Vagina (tissue), 2 donors: ENCODE measurements at regions not wholly inside any gene's neighbourhood (a gene's known extent, or its start where the extent isn't known, plus 50 kb on each side); places are given as distances from the start of the nearest gene placed in this dataset.

Source experiments
- POLR2A ChIP-seq, 2 donors: fragments of 450-650 bp; IDR thresholded peaks; one replicate each; pipeline ENCODE4 v1.6.1; 2017; ENCODE audit warnings: antibody characterized with exemption in 2 of 2, mild to moderate bottlenecking in 2 of 2, moderate library complexity in 2 of 2
- POLR2AphosphoS5 ChIP-seq, 2 donors: sonication (generic); formaldehyde crosslinking; IDR thresholded peaks; one replicate each; pipeline ENCODE4 v1.9.0; 2017; ENCODE audit warnings: antibody characterized with exemption in 2 of 2, mild to moderate bottlenecking in 2 of 2, low read depth in 1 of 2; ENCODE audit not compliant: insufficient read depth in 1 of 2
- TF ChIP-seq, protein P1 (sequence below), 3 experiments: fragments of 450-650 bp in 2 of 3; fragments of 200-600 bp in 1 of 3; sonication (generic) in 1 of 3; IDR thresholded peaks; one replicate each; pipeline ENCODE4 v1.5.1; 2017 to 2019; ENCODE audit warnings: antibody characterized with exemption in 3 of 3, mild to moderate bottlenecking in 2 of 3, moderate library complexity in 2 of 3

DNA sequence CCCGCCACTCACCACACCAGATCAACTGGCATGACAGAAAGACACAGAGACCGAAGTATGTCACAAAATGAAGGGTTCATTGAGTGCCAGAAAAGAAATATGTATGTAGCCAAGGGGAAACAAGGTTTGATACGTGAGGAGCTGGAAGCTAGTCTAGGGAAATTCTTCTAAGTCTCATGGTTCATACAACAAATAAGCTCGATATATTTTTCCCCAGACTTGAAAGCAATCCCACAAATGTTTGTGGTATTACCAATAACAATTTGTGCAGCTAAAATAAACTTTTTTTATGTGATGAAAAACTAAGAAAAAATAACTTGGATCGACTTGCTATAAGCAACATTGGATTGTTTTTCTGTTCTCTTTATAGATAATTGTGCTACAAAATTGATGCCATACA, 777.0 kb downstream of the TSN start:
- TF ChIP-seq POLR2A (IDR thresholded peaks at IDR 0.05), result no peak
- TF ChIP-seq, protein P1, sequence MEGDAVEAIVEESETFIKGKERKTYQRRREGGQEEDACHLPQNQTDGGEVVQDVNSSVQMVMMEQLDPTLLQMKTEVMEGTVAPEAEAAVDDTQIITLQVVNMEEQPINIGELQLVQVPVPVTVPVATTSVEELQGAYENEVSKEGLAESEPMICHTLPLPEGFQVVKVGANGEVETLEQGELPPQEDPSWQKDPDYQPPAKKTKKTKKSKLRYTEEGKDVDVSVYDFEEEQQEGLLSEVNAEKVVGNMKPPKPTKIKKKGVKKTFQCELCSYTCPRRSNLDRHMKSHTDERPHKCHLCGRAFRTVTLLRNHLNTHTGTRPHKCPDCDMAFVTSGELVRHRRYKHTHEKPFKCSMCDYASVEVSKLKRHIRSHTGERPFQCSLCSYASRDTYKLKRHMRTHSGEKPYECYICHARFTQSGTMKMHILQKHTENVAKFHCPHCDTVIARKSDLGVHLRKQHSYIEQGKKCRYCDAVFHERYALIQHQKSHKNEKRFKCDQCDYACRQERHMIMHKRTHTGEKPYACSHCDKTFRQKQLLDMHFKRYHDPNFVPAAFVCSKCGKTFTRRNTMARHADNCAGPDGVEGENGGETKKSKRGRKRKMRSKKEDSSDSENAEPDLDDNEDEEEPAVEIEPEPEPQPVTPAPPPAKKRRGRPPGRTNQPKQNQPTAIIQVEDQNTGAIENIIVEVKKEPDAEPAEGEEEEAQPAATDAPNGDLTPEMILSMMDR (IDR thresholded peaks at IDR 0.05), result no peak
- TF ChIP-seq POLR2AphosphoS5 (IDR thresholded peaks at IDR 0.05; ENCODE audit: insufficient read depth in 1 of 2, low read depth in 1 of 2), result no peak
